NCI-H1105 treated with DMSO at 0.1 percent for 48 hours (cell line): ENCODE measurements at regions not wholly inside any gene's neighbourhood (a gene's known extent, or its start where the extent isn't known, plus 50 kb on each side); places are given as distances from the start of the nearest gene placed in this dataset.

Experiments used
- DNase-seq: peaks from one replicate; lab custom pipeline; 2025; lab: John Stamatoyannopoulos, UW

DNA sequence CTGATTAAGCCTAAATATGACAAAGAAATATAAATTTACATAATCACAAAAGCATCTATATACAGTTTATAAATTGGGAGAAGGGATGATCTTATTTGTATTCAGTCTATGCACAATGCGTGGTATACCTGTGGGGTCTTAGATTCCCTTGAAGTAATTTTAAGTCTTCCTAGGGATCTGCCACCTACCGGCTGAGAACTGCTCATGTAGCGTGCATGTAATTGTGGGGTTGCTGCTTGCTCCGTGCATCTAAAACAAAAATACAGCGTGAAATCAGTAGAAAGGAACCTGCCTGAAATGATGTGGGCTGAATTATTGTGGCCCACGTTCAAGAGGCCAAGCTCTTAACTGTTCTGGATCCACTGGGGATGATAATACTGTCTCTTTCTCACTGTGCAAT is 187.3 kb downstream of the MBOAT1 start:
- no peak for DNase-seq

DNA sequence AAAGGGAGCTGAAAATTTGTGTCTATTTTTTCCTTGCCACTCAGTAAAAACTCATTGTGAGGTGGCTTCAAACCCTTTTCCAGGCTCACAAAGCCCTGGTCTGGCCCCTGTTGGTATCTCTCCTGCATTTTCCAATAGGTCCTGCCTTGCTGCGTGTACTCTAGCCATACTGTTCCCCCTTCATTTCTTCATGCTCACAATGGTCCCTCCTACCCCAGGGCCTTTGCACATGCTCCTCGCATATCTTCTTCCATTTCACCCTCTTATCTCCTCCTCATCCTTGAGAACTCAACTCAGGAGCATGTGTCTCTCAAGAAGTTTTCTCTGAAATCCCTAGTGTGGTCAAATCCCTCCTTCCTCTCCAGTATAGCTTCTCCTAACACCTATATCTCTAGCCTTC is 186.6 kb downstream of the MBOAT1 start:
- DNase-seq: no peak

DNA sequence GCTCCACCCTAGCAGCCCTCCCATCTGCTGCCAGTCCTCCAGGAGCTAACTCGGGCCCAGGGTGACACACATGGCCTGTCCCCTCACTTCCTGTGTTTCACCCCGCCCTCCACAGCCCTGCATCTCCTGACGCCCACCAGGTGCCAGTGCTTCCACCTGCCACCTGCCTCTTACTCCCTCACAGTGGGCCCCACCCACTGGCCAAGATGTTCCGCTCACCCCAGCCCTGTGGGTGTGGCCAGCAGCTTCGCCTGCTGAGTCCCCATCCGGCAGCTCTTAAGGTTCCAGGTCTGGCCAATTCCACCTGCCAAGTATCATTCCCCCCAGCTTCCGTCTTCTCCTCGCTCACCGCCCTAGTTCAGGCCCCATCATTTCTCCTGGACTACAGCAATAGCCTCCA is 184.1 kb downstream of the MBOAT1 start:
- DNase-seq: no peak

DNA sequence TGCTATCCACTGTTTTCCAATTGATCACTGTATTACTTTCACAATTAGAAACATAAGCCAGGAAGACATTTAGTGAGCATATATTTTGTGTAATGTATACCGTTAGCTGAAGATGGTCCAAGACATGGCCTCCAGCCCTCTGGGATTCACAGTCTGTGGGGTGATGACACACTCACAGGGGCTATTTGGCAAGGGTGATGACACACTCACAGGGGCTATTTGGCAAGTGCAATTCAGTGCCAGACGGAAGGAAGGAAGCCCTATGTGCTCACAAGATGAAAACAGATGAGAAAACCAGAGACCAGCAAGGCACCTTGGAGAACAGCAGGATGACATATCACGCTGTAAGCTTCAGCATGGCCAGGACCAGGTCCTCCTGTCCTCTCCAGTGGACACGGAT is 183.7 kb downstream of the MBOAT1 start:
- no peak for DNase-seq

DNA sequence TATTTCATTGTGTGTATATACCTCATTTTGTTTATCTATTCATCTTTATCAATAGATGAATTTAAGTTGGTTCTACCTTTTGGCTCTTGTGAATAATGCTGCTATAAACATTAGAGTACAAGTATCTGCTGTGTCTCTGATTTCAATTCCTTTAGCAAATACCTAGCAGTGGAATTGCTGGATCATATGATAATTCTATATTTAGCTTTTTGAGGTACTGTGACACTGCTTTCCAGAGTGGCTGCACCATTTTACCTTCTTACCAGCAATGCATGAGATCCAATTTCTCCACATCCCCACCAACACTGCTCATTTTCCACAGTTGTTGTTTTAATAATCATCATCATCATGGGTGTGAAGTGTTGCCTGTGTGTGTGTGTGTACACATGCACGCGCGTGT is 182.3 kb downstream of the MBOAT1 start:
- no peak for DNase-seq

DNA sequence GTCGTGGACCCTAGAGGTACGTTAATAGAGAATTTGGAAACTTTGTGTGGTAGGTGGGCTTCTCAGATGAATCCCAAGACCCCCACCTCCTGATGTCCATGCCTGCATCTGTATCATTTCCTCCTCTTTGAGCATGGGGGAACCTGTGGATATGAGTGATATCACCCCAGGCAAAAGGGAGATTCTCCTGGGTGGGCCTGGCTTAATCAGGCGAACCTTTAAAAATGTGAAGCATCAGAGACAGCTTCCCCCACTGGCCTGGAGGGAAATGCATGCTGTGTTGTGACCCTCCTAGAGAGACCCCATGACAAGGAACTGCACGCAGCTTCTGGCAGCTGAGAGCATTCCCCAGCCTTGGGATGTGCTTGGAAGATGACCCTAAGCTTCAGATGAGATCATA is 180.9 kb downstream of the MBOAT1 start:
- no peak for DNase-seq

DNA sequence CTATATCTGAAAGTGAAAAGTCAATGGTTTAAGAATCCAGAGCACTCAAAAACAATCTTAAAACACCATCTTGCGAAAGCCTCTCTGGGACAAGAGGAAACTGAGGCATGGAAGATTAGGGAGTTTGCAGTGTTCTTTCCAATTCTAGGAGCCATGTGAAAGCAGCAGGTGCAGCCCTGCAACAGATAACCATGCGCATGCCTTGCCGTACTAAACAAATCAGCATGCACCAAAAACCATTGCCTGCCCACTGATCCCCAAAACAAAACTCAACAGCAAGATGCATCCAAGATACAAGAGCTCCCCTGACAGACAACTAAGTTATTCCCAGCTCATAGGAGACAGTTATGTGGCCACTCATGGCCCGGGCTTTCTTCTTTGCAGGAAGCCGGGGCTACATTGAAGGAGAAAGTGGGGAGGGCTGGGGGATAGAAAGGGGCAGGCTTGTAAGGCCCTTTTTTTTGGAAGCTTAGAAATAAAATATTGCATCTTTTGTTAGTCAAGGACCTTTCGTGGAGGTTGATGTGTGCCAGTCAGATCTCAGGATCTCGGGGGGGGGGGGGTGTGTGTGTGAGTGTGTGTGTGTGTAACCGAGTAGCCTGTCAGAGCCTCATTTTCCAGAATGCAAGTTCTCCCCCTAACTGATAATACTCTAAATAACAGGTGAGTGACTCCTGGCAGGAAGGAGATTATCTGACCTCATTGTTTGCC is 178.4 kb downstream of the MBOAT1 start:
- peak; percentile 37 for DNase-seq

DNA sequence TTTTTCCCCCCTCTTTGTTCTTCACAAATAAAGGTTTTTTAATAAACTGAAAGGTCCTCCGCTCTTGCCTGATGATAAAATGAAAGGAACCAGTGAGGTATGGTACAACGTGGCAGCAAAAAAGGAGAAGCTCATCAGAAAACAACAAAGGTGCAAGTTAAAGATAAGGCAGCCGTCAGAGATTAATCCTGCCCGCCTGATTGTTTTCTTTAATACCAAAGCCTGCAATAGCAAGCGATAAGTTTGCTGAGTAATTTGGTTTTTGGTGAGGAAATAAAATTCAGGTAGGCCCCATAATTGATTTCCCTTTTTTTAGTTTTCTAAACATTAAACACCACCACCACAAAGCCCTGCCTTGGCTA is 177.9 kb downstream of the MBOAT1 start:
- no peak for DNase-seq

DNA sequence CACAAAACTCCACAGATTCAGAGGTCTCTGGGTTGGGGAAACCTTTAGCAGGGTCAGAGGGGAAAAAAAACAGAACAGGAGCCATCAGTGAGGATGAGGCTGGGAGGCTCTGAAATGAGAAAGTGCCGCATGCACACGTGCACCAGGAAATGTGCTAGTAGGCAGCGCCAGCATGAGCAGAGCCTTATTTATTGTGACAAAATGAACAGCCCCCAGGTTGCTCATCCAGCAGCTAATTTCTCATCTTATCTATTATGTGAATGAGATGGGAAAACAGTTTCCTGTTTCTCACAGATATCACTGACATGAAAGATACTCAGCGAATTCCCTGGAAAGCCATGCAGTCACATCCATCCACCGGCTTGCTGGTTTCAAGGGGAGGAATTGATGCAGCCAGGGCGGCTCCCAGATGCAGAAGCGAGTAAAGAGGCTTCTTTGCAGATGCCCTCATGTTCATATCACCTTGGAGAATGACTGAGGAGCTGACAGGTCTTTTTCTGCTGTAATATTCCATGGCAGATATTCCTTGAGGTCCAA is 176.1 kb downstream of the MBOAT1 start:
- DNase-seq: no peak

DNA sequence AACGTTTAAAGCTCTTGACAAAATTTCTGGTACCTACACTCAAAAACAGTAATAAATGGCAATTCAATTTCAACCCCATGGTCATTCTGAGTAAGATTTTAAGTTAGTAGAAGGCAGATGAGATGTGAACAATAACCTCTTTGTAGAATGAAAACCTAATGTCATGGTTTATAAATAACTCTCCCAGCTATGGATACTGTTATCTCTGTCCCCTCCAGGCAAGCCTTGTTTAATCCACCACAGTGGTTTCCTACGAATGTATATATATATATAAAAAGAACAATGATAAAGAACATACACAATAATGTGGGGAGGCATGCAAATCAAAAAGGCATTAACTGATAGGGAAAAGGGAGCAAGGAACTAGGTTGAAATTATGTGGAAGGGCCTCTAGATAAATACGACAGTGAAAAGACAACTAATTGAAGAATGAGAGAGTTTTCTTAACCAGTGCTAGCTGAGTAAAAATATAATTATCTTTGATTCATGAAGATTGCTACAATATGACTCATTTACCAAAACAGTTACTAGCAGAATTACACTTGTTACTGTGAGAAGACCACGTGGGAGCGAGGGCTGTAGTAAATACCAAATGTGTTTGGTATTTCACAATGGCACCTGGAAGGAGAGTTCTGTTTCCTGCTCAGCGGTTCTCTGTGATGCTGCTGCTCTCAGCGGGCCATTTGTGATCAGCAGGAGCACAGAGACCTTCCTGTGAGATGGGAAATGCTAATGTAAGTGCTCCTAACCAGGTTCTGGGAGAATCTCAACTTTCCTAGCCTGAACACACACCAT is 173.7 kb downstream of the MBOAT1 start:
- no peak for DNase-seq

DNA sequence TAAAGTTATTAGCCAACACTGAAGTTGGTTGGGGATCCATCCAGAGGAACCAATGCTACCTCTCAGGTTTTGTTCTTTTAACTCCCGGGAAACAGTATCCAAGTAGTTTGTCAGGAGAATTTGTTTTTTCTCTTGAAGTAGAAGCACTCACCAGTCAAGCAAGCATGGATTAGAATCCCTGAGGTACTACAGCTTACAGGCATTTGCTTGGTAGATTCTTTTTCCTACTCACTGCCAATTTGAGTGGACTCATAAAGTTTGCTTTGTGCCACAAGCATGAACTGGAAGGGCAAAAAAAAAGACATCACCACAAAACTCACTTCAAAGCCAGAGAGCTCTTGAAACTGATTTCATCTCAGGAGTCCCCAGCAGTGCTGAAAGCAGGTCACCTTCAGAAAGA is 167.4 kb downstream of the MBOAT1 start:
- DNase-seq: no peak
